Femur (tissue), 1 donor: ENCODE measurements at regions not wholly inside any gene's neighbourhood (a gene's known extent, or its start where the extent isn't known, plus 50 kb on each side); places are given as distances from the start of the nearest gene placed in this dataset.
A peak's percentile ranks its signal among the peaks of the same experiment; 100 is the strongest.

ENCODE experiments used
- DNase-seq: peaks from one replicate; pipeline ENCODE4 v3.0.0-alpha.2; 2017

DNA sequence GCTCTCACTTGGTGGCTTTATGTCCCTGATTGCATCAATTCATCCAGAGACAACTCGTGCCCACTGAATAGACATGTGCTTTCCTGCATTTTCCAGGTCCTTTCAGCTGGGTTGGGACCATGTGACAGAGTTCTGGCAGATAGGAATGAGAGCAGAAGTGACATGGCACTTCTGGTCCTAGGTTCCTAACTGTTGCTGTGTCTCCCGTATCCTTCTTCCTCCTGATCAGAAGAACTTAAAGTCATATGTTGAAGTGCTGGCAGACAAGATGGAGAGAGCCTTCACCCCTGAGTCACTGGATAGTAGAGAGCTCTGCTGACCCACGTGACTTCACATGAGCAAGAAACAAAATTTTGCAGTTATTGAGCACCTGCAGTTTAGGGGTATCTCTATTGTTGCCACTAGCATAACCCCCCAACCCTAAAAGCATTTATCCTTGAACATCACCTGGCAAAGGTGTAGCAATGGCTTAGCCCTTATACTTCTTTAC, 80.0 kb downstream of the NREP start:
- no peak for DNase-seq

DNA sequence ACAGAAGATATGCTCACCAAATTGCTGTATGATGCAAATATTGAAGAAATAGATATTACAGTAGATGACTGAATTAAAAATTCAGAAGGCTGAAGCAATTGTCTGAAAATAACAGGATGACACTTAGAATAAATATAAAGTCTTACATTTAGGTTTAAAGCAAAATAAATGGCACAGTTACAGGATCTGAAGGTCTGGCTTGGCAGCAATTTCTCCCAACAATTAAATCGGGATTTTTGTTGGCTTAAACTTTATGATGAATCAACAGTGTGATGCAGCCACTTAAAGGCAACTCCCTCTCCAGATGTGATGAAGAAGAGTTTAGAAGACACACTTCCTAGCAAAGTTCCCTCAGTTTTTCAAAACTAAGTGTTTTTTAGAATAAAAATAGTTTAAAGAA, 80.5 kb downstream of the NREP start:
- DNase-seq = no peak

DNA sequence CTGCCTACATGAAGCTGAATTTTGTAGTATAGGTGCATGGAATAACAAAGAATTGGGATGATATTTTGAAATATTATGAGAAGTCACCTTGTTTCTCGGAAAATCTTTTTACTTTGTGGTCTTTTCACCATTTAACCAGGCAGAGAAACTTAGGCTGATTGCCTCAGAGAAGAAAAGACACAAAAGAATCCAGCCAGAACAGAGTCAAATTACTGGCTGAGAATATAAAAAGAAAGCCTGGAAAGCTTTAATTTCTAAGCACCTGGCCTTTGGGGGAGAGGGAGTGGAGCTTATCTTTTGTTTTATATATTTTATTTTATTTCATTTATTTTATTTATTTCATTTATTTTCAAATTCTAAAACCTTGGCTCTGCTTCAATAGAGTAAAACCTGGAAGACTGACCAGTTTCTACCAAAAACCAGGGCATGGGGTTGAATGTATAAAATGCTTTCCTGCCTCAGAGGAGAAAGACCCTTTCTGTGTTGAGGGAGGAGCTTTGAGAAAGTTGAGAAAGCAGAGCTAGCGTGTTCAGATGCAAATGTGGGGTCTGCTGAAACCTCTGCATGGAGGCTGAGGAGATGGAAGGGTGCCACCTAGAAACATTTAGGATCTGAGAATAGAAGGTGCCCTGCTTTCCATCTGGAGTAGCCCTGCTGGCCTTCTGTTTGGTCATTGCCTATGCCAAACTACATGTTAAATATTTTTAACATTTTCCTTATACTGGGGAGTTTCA, 81.6 kb downstream of the NREP start:
- DNase-seq = no peak

DNA sequence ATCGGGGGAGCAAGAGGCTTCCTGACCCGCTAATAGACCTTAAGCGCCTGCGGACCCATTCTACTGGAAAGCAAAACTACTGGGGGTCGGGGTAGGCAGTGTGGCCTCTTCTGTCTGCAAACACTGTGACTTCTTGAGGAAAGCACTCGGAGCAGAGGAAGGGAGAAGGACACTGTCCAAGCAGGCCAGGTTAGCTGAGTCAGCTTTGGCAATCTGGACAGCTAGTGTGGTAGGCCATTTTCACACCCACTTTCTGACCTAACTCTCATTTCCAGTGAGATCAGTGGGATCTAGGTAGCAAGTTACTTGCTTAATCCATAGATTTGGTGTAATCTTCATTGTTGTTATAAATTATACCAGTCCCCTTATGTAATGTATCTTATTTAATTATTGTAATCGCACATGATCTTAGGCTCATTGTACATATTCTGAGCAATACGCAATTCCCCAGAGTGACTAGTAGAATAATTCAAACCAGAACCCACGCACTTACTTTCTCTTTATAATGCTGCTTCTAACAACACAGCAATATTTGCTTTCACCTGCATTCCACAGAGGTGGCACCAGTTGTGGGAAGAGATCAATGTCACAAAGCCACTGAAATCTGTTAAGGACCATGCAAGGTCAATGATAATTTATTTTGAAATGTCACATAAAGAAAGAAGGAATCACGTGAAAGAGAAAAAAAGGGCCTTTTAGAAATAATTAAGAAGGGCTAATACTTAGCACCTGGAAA, 82.9 kb downstream of the NREP start:
- DNase-seq = peak; percentile 40

DNA sequence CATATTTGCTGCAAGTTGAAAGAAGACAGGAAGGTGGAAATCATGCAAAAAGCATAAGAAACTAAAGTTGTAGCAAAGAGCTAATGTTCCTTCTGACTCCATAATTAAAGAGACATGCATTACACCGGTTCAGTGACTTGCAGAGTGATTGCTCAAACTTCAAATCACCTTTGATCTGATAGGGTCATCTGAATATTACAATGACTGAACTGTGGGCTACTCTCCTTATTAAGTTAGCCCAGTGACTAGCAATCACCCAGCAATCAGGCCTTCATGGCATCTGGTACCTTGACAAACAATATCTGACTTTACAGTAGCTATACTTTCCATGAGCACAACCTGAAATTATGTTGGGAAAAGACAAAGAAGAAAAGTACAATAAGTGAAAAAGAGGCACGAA, 84.9 kb downstream of the NREP start:
- no peak for DNase-seq

DNA sequence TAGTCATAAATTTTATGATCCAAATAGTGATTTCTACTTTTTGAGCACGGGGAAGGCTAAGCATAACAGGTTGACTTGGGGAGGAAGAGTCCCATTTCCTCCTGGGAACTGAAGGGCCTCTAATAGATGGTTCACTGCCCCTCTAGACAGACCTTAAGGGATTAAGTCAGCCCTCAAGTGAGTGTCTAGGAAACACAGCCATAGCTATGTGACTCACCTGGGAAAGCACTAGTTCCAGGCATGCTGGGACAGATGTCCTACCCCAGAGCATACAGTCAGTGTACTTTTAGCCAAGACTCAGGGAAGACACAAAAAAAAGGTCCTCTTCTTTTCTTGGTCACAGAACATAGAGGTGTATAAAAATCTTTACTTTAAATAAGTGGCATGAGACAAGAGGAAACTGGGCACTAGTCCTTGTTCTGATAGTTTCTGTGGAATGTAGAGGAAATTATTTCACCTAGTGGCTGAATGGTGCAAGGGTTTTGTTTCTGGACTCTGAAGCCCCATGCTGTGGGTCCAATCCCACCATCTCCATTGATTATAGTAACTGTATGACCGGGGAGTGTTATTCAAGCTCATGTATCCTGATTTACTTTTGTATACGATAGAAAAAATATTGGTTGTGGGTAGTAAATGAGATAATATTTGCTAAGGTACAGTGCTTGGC, 86.0 kb downstream of the NREP start:
- no peak for DNase-seq

DNA sequence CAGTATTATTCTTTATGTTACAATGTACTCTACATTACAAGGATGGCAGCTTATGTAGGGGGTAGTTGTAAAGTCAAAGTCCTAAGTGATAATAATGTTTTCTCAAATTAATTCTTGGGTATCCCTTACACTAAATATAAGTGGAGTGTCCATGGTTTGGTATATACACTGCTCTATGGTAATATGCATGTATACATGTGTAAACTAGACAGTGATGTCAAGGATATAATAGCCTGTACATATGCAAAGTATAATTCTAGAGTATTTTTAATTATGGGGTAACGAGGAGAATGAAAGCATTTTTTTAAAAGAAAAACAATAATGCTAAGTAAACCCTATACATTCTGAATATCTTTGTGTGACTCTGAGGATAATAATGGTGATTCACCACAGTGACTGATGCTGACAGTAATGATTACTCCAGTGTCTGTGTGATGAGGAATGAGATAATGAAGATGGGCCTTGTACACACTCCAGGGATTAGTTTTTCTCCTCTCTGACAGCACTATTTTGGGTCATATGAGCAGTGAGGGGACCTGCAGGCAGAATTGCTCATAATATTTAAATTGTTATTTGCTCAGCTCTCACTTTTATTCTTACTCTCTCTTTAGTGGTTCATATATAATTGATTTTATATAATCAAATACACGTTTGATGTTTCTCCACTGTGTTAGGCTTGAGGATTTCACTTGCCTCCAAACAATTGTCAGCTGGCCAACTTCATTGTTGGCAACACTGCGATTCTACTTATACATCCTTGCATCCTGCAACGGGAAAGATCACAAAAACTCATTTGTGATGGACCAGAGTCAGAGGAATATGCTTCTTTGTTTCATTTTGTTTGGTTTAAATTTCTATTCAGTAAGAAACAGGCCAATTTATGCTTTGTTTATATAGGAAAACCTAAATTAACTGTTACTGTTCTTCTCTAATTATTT, 88.2 kb downstream of the NREP start:
- no peak for DNase-seq

DNA sequence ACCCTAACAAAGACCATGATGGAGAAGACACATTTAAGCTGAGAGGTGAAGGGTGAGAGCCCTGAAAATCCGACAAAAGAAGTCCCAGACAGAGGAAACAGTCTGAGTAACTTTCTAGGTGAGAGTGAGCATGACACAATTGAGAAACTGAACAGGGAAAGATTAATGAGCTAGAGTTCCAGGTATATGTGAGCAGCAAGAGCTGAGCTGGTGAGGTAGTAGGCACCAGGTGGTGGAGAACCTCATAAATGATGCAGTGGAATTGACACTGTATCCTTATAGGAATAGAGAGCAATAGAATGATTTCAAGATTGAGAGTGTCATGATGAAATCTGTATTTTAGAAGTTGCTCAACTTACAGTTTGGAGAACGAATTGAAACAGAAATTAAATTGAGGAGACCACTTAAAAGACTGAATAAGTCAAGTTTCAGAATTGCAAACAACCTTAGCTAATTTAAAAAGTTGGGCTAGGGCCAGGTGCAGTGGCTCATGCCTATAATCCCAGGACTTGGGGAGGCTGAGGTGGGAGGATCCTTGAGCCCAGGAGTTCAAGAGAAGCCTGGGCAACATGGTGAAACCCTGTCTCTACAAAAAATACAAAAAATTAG, 89.8 kb downstream of the NREP start:
- no peak for DNase-seq

DNA sequence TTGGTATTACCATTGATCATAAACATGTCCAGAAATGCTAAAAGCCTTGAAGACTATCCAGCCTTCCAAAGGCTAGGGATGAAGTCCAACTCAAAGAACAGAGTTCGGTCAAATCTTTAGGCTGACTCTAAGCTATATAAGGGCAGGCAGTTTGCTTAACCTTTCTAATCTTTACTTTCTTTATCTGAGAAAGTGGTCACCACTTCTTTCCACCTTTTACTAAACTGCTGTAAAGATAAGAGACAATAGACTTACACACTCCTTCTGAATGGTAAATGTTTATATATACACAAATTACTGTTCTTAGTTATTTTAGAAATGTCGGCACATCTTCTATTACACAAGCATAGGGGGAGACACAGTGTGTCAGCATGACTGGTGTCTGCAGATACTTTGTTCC, 100.4 kb downstream of the NREP start:
- no peak for DNase-seq

DNA sequence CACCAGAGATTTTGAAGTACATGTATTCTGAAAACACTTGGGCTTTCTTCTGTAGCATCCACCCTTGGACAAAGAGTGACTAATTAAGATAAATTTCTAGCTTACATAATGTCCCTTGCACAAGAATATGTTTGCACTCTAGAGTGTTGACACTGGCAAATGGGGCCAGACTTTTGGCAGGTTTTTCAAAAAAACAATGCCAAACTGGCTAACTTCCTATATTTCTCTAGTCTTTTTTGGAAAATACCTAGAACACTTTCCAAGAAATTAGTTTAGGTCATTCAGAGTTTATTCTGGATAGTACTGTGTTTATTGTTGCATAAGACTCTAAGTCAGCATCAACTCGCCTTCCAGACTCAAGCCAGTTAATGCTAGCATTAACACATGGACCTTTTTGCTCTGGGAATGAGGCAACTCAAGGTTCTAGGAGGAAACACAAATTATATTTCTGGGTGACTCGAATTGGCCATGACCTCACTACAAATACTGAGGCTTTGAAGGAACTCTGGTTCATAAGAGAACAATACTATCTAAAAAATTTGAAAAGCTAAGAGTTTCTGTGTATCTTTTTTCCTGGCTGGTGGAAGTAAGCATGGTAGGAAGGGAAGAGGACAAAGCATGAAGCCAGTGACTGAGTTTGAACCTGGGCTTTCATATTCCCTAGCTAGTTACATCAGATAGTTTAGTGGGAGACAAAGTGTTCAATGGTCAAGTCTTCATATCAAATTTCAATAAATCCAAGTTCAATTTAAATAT, 101.6 kb downstream of the NREP start:
- DNase-seq = no peak

DNA sequence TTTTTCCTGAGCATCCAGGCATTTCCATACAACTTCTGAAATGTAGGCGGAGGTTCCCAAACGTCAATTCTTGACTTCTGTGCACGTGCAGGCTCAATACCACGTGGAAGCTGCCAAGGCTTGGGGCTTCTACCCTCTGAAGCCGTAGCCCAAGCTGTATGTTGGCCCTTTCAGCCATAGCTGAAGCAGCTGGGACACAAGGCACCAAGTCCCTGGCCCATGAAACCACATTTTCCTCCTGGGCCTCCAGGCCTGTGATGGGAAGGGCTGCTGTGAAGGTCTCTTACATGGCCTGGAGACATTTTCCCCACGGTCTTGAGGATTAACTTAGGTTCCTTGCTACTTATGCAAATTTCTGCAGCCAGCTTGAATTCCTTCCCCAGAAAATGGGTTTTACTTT, 103.6 kb downstream of the NREP start:
- no peak for DNase-seq

DNA sequence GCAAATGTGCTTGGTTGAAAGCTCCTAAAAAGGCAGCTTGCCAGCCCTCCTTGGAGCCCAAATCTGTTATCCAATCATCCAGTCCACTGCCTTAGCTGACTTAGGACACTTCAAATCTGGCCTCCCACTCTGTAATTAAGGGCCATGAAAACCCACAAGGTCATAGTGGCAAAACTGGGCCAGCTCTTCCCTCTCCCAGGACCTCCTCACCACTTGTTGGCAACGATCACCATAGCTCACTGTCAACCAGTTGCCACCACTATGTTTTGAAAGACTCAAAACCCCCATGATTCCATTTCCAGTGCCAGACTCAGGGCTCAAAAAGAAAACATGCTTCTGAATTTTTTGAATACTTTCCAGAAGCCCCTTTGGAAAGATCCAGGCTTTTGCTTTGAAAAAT, 107.5 kb downstream of the NREP start:
- DNase-seq = peak; percentile 37

DNA sequence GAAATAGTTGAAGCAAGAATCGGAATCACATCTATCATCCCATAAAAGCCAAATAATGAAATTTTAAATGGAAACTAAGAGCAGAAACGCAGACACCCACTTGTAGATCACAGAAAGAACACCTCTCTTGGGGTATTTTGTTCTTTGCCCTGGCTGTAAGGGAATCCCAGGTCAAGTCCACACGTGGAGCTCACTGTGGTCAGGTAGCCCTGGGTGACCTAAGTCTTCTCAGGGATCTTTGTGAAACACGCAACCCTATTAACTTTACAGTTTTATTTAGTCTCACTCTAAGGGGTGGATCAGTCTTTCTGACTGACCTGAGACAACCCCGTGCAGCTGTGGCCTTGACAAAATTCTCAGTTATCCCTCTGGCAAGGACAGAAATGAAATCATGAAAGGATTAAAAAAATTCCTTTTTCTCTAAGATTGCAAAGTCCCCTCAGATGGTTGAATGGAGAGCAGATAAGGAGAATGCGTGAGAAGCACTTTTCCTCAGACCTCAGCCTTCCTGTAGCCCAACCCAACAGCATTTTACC, 111.6 kb downstream of the NREP start:
- DNase-seq = no peak

DNA sequence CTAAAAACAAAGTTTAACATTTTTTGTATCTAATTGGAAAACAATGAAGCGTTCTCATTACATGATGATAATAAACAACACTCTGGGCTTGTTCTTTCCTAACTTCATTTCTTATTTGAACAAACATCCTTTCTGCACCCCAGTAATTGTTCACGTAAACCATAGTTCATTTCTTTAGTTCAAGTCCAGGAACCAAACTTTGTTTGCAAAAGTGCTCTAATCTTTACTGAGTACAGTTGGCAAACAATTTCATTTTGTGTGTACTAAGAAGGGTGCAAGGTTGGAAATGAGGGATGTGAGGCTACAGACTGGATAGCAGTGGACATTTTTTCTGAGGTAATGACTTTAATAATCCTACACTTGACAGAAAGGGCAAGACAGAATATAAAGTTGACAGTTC, 113.5 kb downstream of the NREP start:
- DNase-seq = no peak

DNA sequence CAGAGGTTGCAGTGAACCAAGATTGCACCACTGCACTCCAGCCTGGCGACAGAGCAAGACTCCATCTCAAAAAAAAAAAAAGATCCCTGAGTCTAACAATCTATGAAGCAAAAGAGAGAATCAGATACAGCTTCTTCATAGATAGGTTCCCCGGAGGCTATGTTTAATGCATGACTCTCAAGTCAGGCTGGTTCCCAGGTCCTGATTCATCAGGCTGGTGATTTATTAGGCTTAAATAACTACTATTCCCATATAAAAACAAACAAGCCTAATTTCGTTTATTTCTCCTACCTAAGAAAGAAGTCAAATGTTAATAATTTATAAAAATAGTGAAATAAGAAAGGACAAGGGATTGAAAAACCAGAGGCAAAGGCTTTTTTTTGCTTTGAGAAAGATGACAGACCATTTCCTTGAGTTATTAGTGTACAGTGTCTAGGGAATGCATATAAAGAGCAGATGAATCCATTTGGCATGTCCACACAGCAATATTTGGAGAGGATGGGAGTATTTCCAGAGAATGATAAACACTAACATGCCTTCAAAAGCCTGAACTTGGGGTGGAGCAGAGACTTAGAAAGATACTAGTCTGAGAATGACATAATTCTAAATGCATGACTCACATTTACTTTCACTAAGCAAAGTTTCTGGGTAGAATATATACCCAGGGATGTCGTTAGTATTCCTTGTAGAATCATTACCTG, 115.3 kb downstream of the NREP start:
- no peak for DNase-seq

DNA sequence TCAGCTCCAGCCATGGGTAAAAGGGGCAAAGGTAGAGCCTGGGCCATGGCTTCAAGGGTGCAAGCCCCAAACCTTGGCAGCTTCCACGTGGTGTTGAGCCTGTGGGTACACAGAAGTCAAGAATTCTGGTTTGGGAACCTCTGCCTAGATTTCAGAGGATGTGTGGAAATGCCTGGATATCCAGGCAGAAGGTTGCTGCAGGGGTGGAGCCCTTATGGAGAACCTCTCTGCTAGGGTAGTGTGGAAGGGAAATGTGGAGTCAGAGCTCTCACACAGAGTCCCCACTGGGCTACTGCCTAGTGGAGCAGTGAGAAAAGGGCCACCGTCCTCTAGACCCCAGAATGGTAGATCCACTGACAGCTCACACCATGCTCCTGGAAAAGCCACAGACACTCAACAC, 117.1 kb downstream of the NREP start:
- DNase-seq = no peak

DNA sequence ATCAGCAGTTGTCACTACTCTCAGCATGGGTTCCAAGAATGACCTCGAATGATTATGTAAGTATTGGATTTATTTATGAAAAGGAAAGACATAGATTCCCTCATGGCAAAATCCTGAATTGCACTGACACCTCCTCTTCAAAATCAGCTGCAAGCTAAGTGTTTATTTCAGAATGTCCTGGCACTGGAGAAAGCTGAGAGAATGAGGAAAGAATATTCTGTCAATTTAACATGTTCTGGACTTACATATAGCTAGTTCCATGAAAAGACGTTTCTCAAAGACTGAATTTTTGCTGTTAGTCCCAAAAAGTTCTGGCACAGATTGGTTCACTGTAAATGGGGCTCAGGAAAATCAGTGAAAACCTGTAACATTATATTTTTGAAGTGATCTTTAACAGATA, 120.3 kb downstream of the NREP start:
- no peak for DNase-seq

DNA sequence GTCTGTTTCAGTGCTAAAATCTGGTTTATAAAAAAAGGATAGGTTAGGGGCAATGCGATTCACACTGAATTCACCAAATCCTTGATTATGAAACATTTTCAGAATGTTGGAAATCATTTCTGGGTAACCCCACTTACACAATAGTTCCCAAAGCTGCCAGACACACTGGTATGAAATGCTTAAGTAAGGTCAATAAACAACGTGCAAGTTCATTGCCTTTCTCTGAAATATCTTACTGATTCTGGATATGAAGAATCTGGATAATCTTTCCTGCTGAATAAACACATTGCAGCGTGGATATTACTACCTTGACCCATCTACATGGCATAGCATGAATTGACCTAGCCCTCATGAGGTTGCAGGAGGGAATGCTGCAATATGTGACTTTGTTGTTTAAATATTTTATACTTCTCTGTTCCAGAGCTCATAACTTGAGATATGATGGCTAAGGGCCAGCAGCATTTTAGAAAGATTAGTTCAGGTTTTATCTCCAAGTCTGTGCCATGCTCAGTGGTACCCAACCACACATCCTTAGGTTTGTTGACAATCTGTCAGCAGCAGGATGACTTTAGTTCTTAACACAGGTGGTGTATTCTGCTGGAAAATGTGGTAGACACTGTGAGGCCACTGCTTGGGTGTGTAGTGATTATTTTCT, 121.0 kb downstream of the NREP start:
- no peak for DNase-seq

DNA sequence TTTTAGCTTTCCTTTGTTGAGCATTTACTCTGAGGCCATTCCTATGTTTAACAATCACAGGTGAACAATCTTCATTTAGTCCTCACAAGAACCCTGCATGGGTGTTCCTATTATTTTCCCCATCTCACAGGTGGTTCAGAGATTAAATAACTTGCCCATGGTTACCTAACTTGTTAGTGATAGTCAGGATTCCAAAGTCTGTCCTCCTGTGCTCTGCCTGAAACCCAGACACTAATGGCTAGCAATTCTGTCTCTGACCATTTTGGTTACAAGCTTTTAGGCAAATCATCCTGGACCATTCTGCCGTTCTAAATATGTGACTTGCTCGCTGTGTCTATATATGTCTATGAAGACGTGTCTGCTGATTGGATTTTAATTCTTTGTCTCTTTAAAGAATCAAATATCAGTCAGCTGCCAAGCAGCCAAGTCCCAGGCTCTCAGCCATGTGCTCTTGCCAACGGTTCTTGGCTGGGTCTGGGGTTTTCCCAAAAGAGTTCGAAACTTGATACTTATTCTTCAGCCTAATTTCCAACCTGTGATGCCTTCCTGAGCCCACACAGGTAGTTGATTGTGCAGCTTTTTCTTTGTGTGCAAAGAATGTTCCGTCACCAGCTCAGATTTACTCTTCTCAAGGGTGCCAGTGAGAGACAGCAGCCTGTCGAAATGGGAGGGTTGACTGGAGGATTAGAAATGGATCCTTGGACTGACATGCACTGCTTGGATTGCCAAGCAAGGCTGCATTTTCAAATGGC, 121.7 kb downstream of the NREP start:
- DNase-seq = peak; percentile 29
